SK-N-MC (cell line): ENCODE measurements at regions not wholly inside any gene's neighbourhood (a gene's known extent, or its start where the extent isn't known, plus 50 kb on each side); places are given as distances from the start of the nearest gene placed in this dataset.

Experiments used
- EZH2 ChIP-seq: fragments of 200-600 bp; sonication (generic); IDR thresholded peaks from one replicate; pipeline ENCODE4 v1.6.1; 2017; ENCODE audit warnings: antibody characterized with exemption
- FOXP2 ChIP-seq: optimal IDR thresholded peaks from 2 replicates; pipeline ENCODE3; 2011; ENCODE audit warnings: mild to moderate bottlenecking, moderate library complexity; ENCODE audit not compliant: insufficient read depth; ENCODE audit errors: extremely low read length, control extremely low read depth
- POLR2AphosphoS5 ChIP-seq: IDR thresholded peaks from 2 replicates; pipeline ENCODE4 v1.6.1; 2012; ENCODE audit warnings: mild to moderate bottlenecking, low read depth, low read length, borderline replicate concordance

GRCh38 chr2:76675212-76675611, 847.0 kb downstream of the LRRTM4 start:
- TF ChIP-seq EZH2 (no peak), POLR2AphosphoS5 (no peak), FOXP2 (no peak)
